PFSK-1 (cell line): ENCODE measurements at regions not wholly inside any gene's neighbourhood (a gene's known extent, or its start where the extent isn't known, plus 50 kb on each side); places are given as distances from the start of the nearest gene placed in this dataset.

ENCODE experiments used
- FOXP2 ChIP-seq: optimal IDR thresholded peaks from 2 replicates; pipeline ENCODE3; 2011; ENCODE audit warnings: borderline replicate concordance, control low read depth, inconsistent platforms; ENCODE audit not compliant: insufficient read depth; ENCODE audit errors: extremely low read length, extremely low read depth
- POLR2AphosphoS5 ChIP-seq: IDR thresholded peaks from 2 replicates; pipeline ENCODE4 v1.6.1; 2012; ENCODE audit warnings: low read depth, mild to moderate bottlenecking, control low read depth, low read length, moderate library complexity
- REST ChIP-seq, 2 experiments: IDR thresholded peaks; 2 replicates each; pipeline versions ENCODE4 v1.6.1 to v1.8.0; 2011 to 2012; ENCODE audit warnings: low read depth in 2 of 2, low read length in 2 of 2, control low read depth in 1 of 2, inconsistent platforms in 1 of 2, mild to moderate bottlenecking in 1 of 2, moderate library complexity in 1 of 2; ENCODE audit not compliant: insufficient read depth in 1 of 2
- SIN3A ChIP-seq: IDR thresholded peaks from 2 replicates; pipeline ENCODE4 v1.6.1; 2012; ENCODE audit warnings: mild to moderate bottlenecking, low read length, moderate library complexity, borderline replicate concordance; ENCODE audit not compliant: insufficient read depth
- TAF1 ChIP-seq: IDR thresholded peaks from 2 replicates; pipeline ENCODE4 v1.6.1; 2012; ENCODE audit warnings: low read length, control low read depth, borderline replicate concordance; ENCODE audit not compliant: insufficient read depth

GRCh38 chr1:221316491-221317056 is 425.3 kb downstream of the DUSP10 start:
- no peak for TF ChIP-seq POLR2AphosphoS5
- TF ChIP-seq SIN3A, result no peak
- TF ChIP-seq REST (IDR thresholded peaks at IDR 0.05; ENCODE audit: insufficient read depth in 1 of 2, low read depth in 2 of 2, low read length in 2 of 2), result no peak
- no peak for TF ChIP-seq TAF1
- TF ChIP-seq FOXP2, result no peak
